ENCODE measurements at regions not wholly inside any gene's neighbourhood (a gene's known extent, or its start where the extent isn't known, plus 50 kb on each side); places are given as distances from the start of the nearest gene placed in this dataset.
"Not testable (repeated sequence)": the region's sequence is repeated elsewhere in the genome, so short reads cannot be mapped to it uniquely, and the experiment has no call there.

DNA sequence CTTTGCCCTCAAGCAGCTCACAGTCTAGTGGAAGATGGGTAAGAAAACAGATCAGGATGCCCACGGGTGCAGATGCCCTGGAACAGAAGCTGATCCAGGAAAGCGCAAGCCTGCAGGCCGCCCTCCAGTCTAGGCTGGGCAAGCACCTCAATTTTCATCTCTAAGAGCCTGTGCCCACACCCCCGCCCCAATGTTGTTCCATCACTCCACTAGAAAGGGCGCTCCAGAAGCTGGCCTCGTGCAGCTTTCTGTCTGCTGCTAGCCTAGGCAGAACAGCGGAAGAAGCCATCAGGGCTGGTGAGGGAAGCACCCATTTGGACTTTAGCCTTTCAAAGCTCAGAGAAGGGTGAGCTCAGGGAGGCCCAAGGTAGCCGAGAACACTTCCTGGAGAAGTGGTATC, 527.1 kb downstream of the TP53TG3F start:
- H3K36me3 ChIP-seq (ENCODE audit: control insufficient read depth in 1 of 2, insufficient read depth in 2 of 2, low read length in 1 of 2); H3K9me3 ChIP-seq (ENCODE audit: control insufficient read depth, low read length); intact Hi-C loops (cut with DNase I); ATAC-seq (ENCODE audit: low FRiP score); H3K4me1 ChIP-seq (ENCODE audit: control insufficient read depth in 1 of 2, insufficient read depth in 2 of 2, low read length in 2 of 2); H3K4me3 ChIP-seq (ENCODE audit: low read length in 2 of 2); H3K27me3 ChIP-seq (ENCODE audit: control insufficient read depth in 1 of 2, insufficient read depth in 2 of 2, low read length in 1 of 2); H3K27ac ChIP-seq (ENCODE audit: low read depth in 1 of 2, low read length in 2 of 2): not testable (repeated sequence)
- DNase-seq = peak in 1 of 2 donors; percentile 21
- 79 to 83% methylated on average over 5 to 6 of the region's 8 CpGs for WGBS, 2 donors

DNA sequence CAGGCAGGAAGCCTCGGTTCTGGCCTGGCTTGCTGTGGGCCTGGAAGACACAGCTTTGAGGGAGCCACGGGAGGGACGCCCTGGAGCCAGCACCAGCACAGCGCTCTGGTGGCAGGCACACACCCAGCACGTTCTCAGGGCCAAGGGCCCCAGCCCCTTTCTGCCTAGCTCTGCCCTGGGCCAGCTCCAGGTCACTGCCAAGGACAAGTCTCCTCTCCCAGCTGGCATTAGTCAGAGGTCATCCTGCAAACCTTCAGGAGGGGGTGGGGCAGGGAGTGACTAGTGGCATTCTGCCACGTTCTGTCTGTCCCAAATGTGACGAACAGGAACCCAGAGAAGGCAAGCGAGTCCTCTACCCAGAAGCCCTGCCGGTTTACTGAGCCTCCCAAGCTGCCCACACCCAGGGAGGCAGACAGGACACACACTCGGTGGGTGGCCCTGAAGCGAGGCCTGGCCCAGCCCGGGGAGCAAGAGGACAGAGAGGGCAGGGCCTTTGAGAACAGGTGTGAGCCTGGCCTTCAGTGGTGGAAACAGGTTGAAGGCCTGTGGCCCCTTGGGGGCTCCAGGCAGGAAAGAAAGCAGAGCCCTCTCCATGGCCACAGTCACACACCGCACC, 528.0 kb downstream of the TP53TG3F start:
- 61 to 84% methylated on average over 3 to 8 of the region's 13 CpGs for WGBS, 2 donors
- H3K27me3 ChIP-seq (ENCODE audit: control insufficient read depth in 1 of 2, insufficient read depth in 2 of 2, low read length in 1 of 2); intact Hi-C loops (cut with DNase I); H3K36me3 ChIP-seq (ENCODE audit: control insufficient read depth in 1 of 2, insufficient read depth in 2 of 2, low read length in 1 of 2); H3K27ac ChIP-seq (ENCODE audit: low read depth in 1 of 2, low read length in 2 of 2); ATAC-seq (ENCODE audit: low FRiP score); H3K9me3 ChIP-seq (ENCODE audit: control insufficient read depth, low read length); H3K4me1 ChIP-seq (ENCODE audit: control insufficient read depth in 1 of 2, insufficient read depth in 2 of 2, low read length in 2 of 2); H3K4me3 ChIP-seq (ENCODE audit: low read length in 2 of 2): not testable (repeated sequence)
- DNase-seq = peak in 1 of 2 donors; percentile 15

DNA sequence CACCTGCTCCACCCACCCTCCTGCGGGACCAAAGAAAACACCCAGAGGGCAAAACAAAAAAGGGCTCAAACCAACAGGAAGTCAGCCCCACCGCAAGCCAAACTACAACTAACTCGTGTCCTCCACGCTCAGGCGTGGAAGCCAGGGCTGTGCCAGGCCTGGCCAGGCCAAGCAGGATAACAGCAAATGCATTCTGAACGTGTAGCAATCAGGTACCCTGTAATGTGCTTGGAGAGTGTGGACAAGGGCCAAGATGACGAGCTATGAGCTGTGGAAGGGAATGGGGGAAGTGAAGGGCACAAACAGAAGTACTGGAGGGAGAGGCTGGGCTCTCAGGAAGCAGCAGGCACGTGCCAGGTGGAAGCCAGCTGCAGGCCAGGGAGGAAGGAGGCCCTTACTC, 528.6 kb downstream of the TP53TG3F start:
- no CpG with 5 or more reads among the region's 8 CpGs for WGBS, 2 donors
- H3K36me3 ChIP-seq (ENCODE audit: control insufficient read depth in 1 of 2, insufficient read depth in 2 of 2, low read length in 1 of 2); H3K4me3 ChIP-seq (ENCODE audit: low read length in 2 of 2); H3K9me3 ChIP-seq (ENCODE audit: control insufficient read depth, low read length); H3K27ac ChIP-seq (ENCODE audit: low read depth in 1 of 2, low read length in 2 of 2); intact Hi-C loops (cut with DNase I); H3K27me3 ChIP-seq (ENCODE audit: control insufficient read depth in 1 of 2, insufficient read depth in 2 of 2, low read length in 1 of 2); DNase-seq; ATAC-seq (ENCODE audit: low FRiP score); H3K4me1 ChIP-seq (ENCODE audit: control insufficient read depth in 1 of 2, insufficient read depth in 2 of 2, low read length in 2 of 2): not testable (repeated sequence)

GRCh38 chr16:33990488-33990887, 531.1 kb downstream of the TP53TG3F start:
- no CpG with 5 or more reads among the region's 18 CpGs for WGBS, 2 donors
- H3K27ac ChIP-seq (ENCODE audit: low read depth in 1 of 2, low read length in 2 of 2); H3K36me3 ChIP-seq (ENCODE audit: control insufficient read depth in 1 of 2, insufficient read depth in 2 of 2, low read length in 1 of 2); H3K27me3 ChIP-seq (ENCODE audit: control insufficient read depth in 1 of 2, insufficient read depth in 2 of 2, low read length in 1 of 2); H3K4me3 ChIP-seq (ENCODE audit: low read length in 2 of 2); ATAC-seq (ENCODE audit: low FRiP score); H3K9me3 ChIP-seq (ENCODE audit: control insufficient read depth, low read length); DNase-seq; intact Hi-C loops (cut with DNase I); H3K4me1 ChIP-seq (ENCODE audit: control insufficient read depth in 1 of 2, insufficient read depth in 2 of 2, low read length in 2 of 2): not testable (repeated sequence)

DNA sequence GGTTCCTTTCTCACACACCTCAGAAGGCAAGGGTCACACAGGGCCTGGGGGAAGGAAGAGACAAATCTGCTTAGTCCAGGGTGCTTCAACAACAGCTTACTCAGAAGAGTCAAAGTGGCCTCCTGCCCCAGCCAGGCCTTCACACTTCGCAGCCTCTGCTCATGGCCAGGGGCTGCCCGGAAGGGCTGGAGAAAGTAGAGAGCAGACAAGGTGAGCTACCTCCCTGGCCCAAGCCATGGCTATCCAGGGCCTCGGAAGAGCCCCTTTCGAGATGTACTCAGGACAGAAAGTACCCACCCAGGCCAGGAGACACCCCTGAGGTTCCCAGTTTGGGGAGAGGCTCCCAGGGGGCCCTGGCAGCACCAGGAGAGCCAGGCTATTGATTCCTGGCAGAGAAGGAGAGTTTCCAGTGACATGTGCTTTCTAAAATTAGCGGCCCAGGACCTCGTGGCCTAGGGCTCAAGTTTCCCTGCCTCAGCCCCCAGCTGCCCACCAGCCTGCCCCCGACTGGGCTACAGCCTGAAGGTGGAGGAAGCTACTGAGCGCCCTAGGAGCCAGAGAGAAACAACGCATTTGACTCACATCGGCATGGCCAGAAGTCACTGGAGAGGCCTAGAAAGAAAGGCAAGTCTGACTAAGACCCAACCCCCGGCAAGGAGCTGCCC, 533.2 kb downstream of the TP53TG3F start:
- intact Hi-C loops (cut with DNase I); H3K36me3 ChIP-seq (ENCODE audit: control insufficient read depth in 1 of 2, insufficient read depth in 2 of 2, low read length in 1 of 2); H3K27ac ChIP-seq (ENCODE audit: low read depth in 1 of 2, low read length in 2 of 2); H3K27me3 ChIP-seq (ENCODE audit: control insufficient read depth in 1 of 2, insufficient read depth in 2 of 2, low read length in 1 of 2); H3K9me3 ChIP-seq (ENCODE audit: control insufficient read depth, low read length); ATAC-seq (ENCODE audit: low FRiP score); H3K4me1 ChIP-seq (ENCODE audit: control insufficient read depth in 1 of 2, insufficient read depth in 2 of 2, low read length in 2 of 2); H3K4me3 ChIP-seq (ENCODE audit: low read length in 2 of 2): not testable (repeated sequence)
- DNase-seq = peak in 1 of 2 donors; percentile 44
- 71 to 75% methylated on average over 11 of the region's 11 CpGs for WGBS, 2 donors

DNA sequence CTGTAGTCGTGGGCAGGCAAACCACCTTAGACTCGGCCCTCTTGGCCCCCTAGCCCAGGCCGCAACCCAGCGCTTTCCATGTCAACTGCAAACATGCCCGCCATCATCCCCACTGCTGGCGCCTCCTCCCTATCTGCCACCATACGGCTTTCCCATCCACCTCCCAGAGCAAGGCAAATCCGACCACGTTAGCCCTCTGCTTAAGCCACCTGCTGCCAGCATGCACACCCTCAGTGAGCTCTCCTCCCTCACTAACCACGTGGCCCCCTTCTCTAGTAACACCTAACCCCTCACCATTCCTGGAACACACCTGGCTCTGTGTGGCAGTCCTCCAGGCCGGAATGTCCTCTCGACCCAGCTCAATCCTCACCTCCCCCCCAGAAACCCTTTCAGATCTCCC, 534.8 kb downstream of the TP53TG3F start:
- WGBS, 2 donors = 73 to 82% methylated on average over 8 to 11 of the region's 12 CpGs
- intact Hi-C loops (cut with DNase I); H3K4me1 ChIP-seq (ENCODE audit: control insufficient read depth in 1 of 2, insufficient read depth in 2 of 2, low read length in 2 of 2); H3K9me3 ChIP-seq (ENCODE audit: control insufficient read depth, low read length); H3K36me3 ChIP-seq (ENCODE audit: control insufficient read depth in 1 of 2, insufficient read depth in 2 of 2, low read length in 1 of 2); H3K27me3 ChIP-seq (ENCODE audit: control insufficient read depth in 1 of 2, insufficient read depth in 2 of 2, low read length in 1 of 2); H3K27ac ChIP-seq (ENCODE audit: low read depth in 1 of 2, low read length in 2 of 2); ATAC-seq (ENCODE audit: low FRiP score); H3K4me3 ChIP-seq (ENCODE audit: low read length in 2 of 2): not testable (repeated sequence)
- DNase-seq = peak in 1 of 2 donors; percentile 33

GRCh38 chr16:33995821-33996372, 536.5 kb downstream of the TP53TG3F start:
- H3K27me3 ChIP-seq (ENCODE audit: control insufficient read depth in 1 of 2, insufficient read depth in 2 of 2, low read length in 1 of 2); H3K4me3 ChIP-seq (ENCODE audit: low read length in 2 of 2); H3K9me3 ChIP-seq (ENCODE audit: control insufficient read depth, low read length); intact Hi-C loops (cut with DNase I); H3K27ac ChIP-seq (ENCODE audit: low read depth in 1 of 2, low read length in 2 of 2); ATAC-seq (ENCODE audit: low FRiP score); H3K4me1 ChIP-seq (ENCODE audit: control insufficient read depth in 1 of 2, insufficient read depth in 2 of 2, low read length in 2 of 2); H3K36me3 ChIP-seq (ENCODE audit: control insufficient read depth in 1 of 2, insufficient read depth in 2 of 2, low read length in 1 of 2): not testable (repeated sequence)
- 64 to 71% methylated on average over 7 to 8 of the region's 9 CpGs for WGBS, 2 donors
- peak in 1 of 2 donors; percentile 11 for DNase-seq

DNA sequence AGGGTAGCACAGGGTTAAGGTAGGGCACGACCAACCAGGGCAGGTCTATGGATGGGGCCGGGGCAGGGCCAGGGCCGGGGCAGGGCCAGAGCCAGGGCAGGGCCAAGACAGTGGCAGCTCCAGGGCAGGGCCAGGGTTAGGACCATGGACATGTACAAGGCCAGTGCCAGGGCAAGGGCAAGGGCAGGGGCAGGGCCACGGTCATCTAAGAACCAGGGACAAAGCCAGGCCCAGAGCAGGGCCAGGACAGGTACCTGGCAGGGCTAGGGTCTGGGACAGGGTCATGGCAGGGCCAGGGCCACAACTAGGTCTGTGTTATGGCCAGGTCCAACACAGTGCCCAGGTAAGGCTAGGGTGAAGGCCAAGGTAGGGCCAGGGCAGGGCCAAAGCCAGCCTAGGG, 541.8 kb downstream of the TP53TG3F start:
- H3K36me3 ChIP-seq (ENCODE audit: control insufficient read depth in 1 of 2, insufficient read depth in 2 of 2, low read length in 1 of 2); ATAC-seq (ENCODE audit: low FRiP score); H3K4me3 ChIP-seq (ENCODE audit: low read length in 2 of 2); H3K27me3 ChIP-seq (ENCODE audit: control insufficient read depth in 1 of 2, insufficient read depth in 2 of 2, low read length in 1 of 2); H3K4me1 ChIP-seq (ENCODE audit: control insufficient read depth in 1 of 2, insufficient read depth in 2 of 2, low read length in 2 of 2); DNase-seq; intact Hi-C loops (cut with DNase I); H3K9me3 ChIP-seq (ENCODE audit: control insufficient read depth, low read length); H3K27ac ChIP-seq (ENCODE audit: low read depth in 1 of 2, low read length in 2 of 2): not testable (repeated sequence)
- 56 to 69% methylated on average over 1 to 2 of the region's 4 CpGs for WGBS, 2 donors

- intact Hi-C loops (cut with DNase I); DNase-seq; H3K4me3 ChIP-seq (ENCODE audit: low read length in 2 of 2); H3K9me3 ChIP-seq (ENCODE audit: control insufficient read depth, low read length); H3K4me1 ChIP-seq (ENCODE audit: control insufficient read depth in 1 of 2, insufficient read depth in 2 of 2, low read length in 2 of 2); H3K27me3 ChIP-seq (ENCODE audit: control insufficient read depth in 1 of 2, insufficient read depth in 2 of 2, low read length in 1 of 2); ATAC-seq (ENCODE audit: low FRiP score); H3K27ac ChIP-seq (ENCODE audit: low read depth in 1 of 2, low read length in 2 of 2); H3K36me3 ChIP-seq (ENCODE audit: control insufficient read depth in 1 of 2, insufficient read depth in 2 of 2, low read length in 1 of 2): not testable (repeated sequence)
- 62 to 88% methylated on average over 1 to 2 of the region's 4 CpGs for WGBS, 2 donors
Observed at GRCh38 chr16:34001961-34002360, 542.5 kb downstream of the TP53TG3F start.

Measured in aorta (tissue), 5 donors.